Activated naive CD4-positive, alpha-beta T cell (primary cell): ENCODE measurements at regions not wholly inside any gene's neighbourhood (a gene's known extent, or its start where the extent isn't known, plus 50 kb on each side); places are given as distances from the start of the nearest gene placed in this dataset.

ENCODE experiments used
- DNase-seq, 4 experiments: peaks; one replicate each; lab custom pipeline; 2025; lab: John Stamatoyannopoulos, UW

- no peak for DNase-seq
Measured at GRCh38 chr16:6929868-6930267, 402.8 kb upstream of the RBFOX1 start.

- DNase-seq: no peak
Measured at GRCh38 chr16:6926762-6927161, 405.9 kb upstream of the RBFOX1 start.

- no peak for DNase-seq
Measured at GRCh38 chr16:6926341-6926740, 406.3 kb upstream of the RBFOX1 start.

GRCh38 chr16:6918646-6919045 is 414.0 kb upstream of the RBFOX1 start:
- DNase-seq: no peak

- DNase-seq: no peak
Measured at GRCh38 chr16:6916946-6917345, 415.7 kb upstream of the RBFOX1 start.

GRCh38 chr16:6913566-6913965 is 419.1 kb upstream of the RBFOX1 start:
- no peak for DNase-seq

GRCh38 chr16:6910301-6910700 is 422.3 kb upstream of the RBFOX1 start:
- no peak for DNase-seq

- DNase-seq: no peak
Measured at GRCh38 chr16:6905601-6906000, 427.0 kb upstream of the RBFOX1 start.

GRCh38 chr16:6903671-6904070 is 429.0 kb upstream of the RBFOX1 start:
- no peak for DNase-seq

- DNase-seq: no peak
Measured at GRCh38 chr16:6898896-6899295, 433.7 kb upstream of the RBFOX1 start.

- DNase-seq: no peak
Measured at GRCh38 chr16:6897876-6898485, 434.7 kb upstream of the RBFOX1 start.

- no peak for DNase-seq
Measured at GRCh38 chr16:6892966-6893365, 439.7 kb upstream of the RBFOX1 start.

GRCh38 chr16:6891496-6891895 is 441.1 kb upstream of the RBFOX1 start:
- no peak for DNase-seq

GRCh38 chr16:6888531-6888930 is 444.1 kb upstream of the RBFOX1 start:
- no peak for DNase-seq

- DNase-seq: no peak
Measured at GRCh38 chr16:6884002-6884401, 448.6 kb upstream of the RBFOX1 start.

- no peak for DNase-seq
Measured at GRCh38 chr16:6880263-6880662, 452.4 kb upstream of the RBFOX1 start.

- DNase-seq: no peak
Measured at GRCh38 chr16:6864671-6865070, 468.0 kb upstream of the RBFOX1 start.

- DNase-seq: no peak
Measured at GRCh38 chr16:6864244-6864643, 468.4 kb upstream of the RBFOX1 start.

GRCh38 chr16:6863135-6863534 is 469.5 kb upstream of the RBFOX1 start:
- DNase-seq: no peak

GRCh38 chr16:6861815-6862477 is 470.7 kb upstream of the RBFOX1 start:
- no peak for DNase-seq

GRCh38 chr16:6861135-6861814 is 471.4 kb upstream of the RBFOX1 start:
- no peak for DNase-seq

GRCh38 chr16:6857575-6857974 is 475.1 kb upstream of the RBFOX1 start:
- DNase-seq: no peak

- no peak for DNase-seq
Measured at GRCh38 chr16:6856578-6856977, 476.1 kb upstream of the RBFOX1 start.

- DNase-seq: no peak
Measured at GRCh38 chr16:6853565-6853964, 479.1 kb upstream of the RBFOX1 start.
